ENCODE measurements at regions not wholly inside any gene's neighbourhood (a gene's known extent, or its start where the extent isn't known, plus 50 kb on each side); places are given as distances from the start of the nearest gene placed in this dataset.

- no peak for DNase-seq
- H3K4me1 Mint-ChIP-seq (ENCODE audit: low read depth), result no peaks in the 10 kb centered on the region
- no peaks in the 10 kb centered on the region for H3K36me3 Mint-ChIP-seq (ENCODE audit: low read depth)
- H3K27ac Mint-ChIP-seq, result no peak overlapping the region
- no peaks in the 10 kb centered on the region for H3K9me3 Mint-ChIP-seq
- H3K4me3 Mint-ChIP-seq, result no peak overlapping the region
- TF ChIP-seq, protein P1, sequence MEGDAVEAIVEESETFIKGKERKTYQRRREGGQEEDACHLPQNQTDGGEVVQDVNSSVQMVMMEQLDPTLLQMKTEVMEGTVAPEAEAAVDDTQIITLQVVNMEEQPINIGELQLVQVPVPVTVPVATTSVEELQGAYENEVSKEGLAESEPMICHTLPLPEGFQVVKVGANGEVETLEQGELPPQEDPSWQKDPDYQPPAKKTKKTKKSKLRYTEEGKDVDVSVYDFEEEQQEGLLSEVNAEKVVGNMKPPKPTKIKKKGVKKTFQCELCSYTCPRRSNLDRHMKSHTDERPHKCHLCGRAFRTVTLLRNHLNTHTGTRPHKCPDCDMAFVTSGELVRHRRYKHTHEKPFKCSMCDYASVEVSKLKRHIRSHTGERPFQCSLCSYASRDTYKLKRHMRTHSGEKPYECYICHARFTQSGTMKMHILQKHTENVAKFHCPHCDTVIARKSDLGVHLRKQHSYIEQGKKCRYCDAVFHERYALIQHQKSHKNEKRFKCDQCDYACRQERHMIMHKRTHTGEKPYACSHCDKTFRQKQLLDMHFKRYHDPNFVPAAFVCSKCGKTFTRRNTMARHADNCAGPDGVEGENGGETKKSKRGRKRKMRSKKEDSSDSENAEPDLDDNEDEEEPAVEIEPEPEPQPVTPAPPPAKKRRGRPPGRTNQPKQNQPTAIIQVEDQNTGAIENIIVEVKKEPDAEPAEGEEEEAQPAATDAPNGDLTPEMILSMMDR (IDR thresholded peaks at IDR 0.05), result no peak
- H3K27me3 Mint-ChIP-seq (ENCODE audit: insufficient read depth), result peaks cover 3% of the 10 kb centered on the region
Measured at GRCh38 chr4:130628531-130628930, 1532.6 kb downstream of the C4orf33 start.

DNA sequence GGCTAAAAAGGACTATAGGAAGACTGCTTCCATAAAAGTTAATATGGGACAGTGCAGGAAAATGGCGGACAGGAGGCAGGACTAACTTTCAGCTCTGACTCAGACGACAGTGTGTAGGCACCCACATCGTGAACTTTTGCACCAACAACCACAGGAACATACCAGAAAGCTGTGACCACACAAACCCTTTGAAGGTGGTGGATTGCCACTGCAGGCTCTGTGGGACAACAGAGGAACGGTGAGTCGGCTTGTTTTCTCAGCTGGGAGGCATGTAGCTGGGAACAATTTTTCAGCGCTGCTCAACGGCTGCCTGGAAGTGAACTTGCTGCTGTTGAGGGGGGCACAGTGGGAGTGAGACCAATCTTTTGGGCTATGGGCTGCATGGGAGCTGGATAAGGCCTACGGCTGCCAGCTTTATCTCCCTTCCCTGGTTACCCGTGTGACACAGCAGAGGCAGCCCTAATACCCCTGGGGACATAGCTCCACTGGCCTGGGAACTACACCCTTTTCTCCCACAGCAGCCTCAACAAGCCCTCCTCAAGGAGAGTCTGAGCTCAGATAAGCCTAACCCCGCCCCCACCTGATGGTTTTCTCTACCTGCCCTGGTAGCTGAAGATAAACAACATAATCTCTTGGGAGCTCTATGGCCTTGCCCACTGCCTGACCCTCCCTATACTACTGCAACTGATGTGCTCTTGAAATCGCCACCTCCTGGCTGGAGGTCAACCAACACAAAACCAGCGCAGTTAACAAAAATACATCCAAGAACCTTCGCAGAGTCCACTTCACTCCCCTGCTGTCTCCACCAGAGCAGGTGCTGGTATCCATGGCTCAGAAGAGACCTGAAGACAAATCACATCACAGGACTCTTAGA is 1537.0 kb downstream of the C4orf33 start:
- Mint-ChIP-seq H3K27me3 (ENCODE audit: insufficient read depth) (peaks cover 3% of the 10 kb centered on the region), H3K9me3 (no peaks in the 10 kb centered on the region), H3K27ac (no peak overlapping the region), H3K36me3 (ENCODE audit: low read depth) (no peaks in the 10 kb centered on the region), H3K4me1 (ENCODE audit: low read depth) (peaks cover 4% of the 10 kb centered on the region; the same call in 1 of the 2 replicates), H3K4me3 (no peak overlapping the region)
- DNase-seq, result peak; percentile 17
- TF ChIP-seq, protein P1 (IDR thresholded peaks at IDR 0.05), result no peak

DNA sequence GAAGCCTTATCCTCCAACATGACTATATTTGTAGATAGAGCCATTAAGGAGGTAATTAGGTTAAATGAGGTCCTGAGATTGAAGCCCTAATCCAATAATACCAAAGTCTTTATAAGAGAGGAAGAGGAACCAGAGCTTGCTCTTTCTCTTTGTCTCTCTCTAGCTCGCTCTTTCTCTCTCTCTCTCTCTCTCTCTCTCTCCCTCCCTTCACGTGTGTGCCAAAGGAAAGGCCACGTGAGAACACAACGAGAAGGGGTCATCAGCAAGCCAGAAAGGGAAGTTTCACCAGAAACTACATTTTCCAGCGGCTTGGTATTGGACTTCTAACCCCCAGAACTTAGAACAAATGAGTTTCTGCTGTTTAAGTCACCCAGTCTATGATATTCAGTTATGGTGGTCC is 1540.5 kb downstream of the C4orf33 start:
- TF ChIP-seq, protein P1 (IDR thresholded peaks at IDR 0.05), result no peak
- no peaks in the 10 kb centered on the region for H3K9me3 Mint-ChIP-seq
- H3K4me3 Mint-ChIP-seq, result no peak overlapping the region
- H3K27me3 Mint-ChIP-seq (ENCODE audit: insufficient read depth), result peaks cover 3% of the 10 kb centered on the region
- H3K4me1 Mint-ChIP-seq (ENCODE audit: low read depth), result peaks cover 4% of the 10 kb centered on the region; the same call in 1 of the 2 replicates
- no peaks in the 10 kb centered on the region for H3K36me3 Mint-ChIP-seq (ENCODE audit: low read depth)
- H3K27ac Mint-ChIP-seq, result no peak overlapping the region
- DNase-seq, result no peak

DNA sequence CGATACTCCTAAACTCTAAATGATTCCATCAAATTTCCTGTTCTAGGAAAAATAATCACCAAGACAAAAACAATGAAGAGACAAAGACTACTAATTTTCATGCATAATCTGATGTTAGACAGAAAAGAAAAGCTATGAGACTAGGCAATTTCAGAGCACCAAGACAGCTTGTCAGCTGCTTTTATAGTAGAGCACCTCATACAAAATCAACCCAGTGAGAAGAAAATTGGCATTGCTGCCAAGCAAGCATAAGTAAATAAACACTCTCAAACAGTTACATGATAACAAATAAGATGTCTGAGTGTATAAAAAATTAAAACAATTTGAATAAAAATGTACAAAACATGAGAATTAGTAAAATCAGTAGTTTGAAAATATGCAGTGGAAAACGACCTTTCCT is 1544.6 kb downstream of the C4orf33 start:
- Mint-ChIP-seq H3K4me3 (no peak overlapping the region), H3K27me3 (ENCODE audit: insufficient read depth) (no peaks in the 10 kb centered on the region), H3K4me1 (ENCODE audit: low read depth) (peaks cover 4% of the 10 kb centered on the region; the same call in 1 of the 2 replicates), H3K9me3 (no peaks in the 10 kb centered on the region), H3K27ac (no peak overlapping the region), H3K36me3 (ENCODE audit: low read depth) (no peaks in the 10 kb centered on the region)
- TF ChIP-seq, protein P1 (IDR thresholded peaks at IDR 0.05), result no peak
- DNase-seq, result no peak

DNA sequence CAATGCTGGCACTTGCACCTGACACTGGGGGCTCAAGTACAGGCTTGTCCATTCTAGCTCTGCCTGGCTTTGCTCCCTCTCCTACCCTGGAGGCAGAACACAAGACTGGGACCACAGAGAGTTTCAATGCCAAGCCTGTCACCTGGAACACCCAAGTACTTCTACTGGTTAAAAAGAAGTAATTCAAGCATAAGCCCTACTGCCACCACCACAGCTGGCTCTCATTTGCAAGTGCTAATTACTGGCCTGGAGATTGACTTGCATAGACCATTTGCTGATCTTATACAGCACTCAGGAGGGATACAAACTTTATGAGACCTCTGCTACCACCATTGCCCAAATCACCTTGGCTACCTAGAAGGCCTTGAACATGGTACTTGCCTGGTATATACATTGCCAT is 1550.9 kb downstream of the C4orf33 start:
- H3K4me1 Mint-ChIP-seq (ENCODE audit: low read depth), result no peaks in the 10 kb centered on the region
- no peak for DNase-seq
- no peaks in the 10 kb centered on the region for H3K36me3 Mint-ChIP-seq (ENCODE audit: low read depth)
- no peak overlapping the region for H3K27ac Mint-ChIP-seq
- H3K27me3 Mint-ChIP-seq (ENCODE audit: insufficient read depth), result peaks cover 2% of the 10 kb centered on the region; the same call in 1 of the 2 replicates
- TF ChIP-seq, protein P1 (IDR thresholded peaks at IDR 0.05), result no peak
- no peaks in the 10 kb centered on the region for H3K9me3 Mint-ChIP-seq
- no peak overlapping the region for H3K4me3 Mint-ChIP-seq
